ENCODE measurements at regions not wholly inside any gene's neighbourhood (a gene's known extent, or its start where the extent isn't known, plus 50 kb on each side); places are given as distances from the start of the nearest gene placed in this dataset.
"Not testable (repeated sequence)": the region's sequence is repeated elsewhere in the genome, so short reads cannot be mapped to it uniquely, and the experiment has no call there.

DNA sequence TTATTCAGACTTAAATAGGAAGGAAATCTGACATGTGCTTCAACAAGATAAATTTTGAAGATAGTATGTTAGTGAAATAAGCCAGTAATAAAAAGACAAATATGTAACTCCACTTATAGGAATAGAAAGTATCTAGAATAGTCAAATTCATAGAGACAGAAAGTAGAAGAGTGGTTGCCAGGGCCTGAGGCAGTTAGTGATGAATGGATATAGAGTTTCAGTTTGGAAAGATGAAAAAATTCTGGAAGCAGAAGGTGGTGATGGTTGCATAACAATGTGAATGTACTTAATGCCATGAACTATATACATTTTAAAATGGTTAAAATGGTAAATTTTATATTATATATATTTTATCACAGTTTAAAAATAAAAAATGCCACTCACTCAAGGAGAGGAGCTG, 54.3 kb downstream of the HAND2 start:
- in situ Hi-C loops (cut with HindIII; ENCODE audit: low sequenced_read_pairs): loop anchor here (5.0 kb wide), 1 partner anchor 38 kb away; no protein-coding TSS in a partner anchor

DNA sequence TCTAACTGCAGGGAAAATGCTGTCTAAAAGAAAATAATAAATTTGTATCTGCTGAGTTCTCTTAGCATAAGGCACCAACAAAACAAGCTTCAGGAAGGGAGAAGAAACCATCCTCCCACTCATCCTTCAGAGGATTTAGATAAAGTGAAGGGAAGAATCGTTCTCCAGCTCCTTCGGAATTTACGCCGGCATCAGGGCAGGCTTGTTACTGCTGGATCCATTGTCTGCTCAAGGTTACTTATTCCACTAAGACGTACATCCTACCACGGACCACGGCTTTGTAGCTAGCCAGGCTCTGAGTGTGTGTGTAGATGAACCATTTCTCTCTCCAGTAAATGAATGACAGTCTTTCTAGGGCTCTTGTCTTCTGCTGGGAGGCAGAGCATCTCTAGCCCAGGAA, 60.4 kb downstream of the HAND2 start:
- in situ Hi-C loops (cut with HindIII; ENCODE audit: low sequenced_read_pairs): no loop called here

GRCh38 chr4:173468314-173468713, 61.7 kb downstream of the HAND2 start:
- in situ Hi-C loops (cut with HindIII; ENCODE audit: low sequenced_read_pairs): no loop called here

- in situ Hi-C loops (cut with HindIII; ENCODE audit: low sequenced_read_pairs): no loop called here
Measured at GRCh38 chr4:173466101-173466500, 63.9 kb downstream of the HAND2 start.

DNA sequence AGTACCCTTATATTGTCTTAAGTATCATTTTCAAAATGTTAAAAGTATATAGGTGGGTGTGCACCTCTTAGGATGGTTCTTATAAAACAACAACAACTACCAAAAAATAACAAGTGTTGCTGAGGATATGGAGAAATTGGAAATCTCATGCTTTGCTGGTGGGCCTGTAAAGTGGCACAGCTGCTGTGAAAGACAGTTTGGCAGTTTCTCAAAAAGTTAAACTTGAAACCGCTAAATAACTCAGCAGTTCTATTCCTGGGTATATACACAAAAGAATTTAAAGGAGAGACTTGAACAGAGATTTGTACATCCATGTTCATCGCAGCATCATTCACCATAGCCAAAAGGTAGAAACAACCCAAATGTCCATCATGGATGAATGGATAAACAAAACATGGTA, 65.5 kb downstream of the HAND2 start:
- in situ Hi-C loops (cut with HindIII; ENCODE audit: low sequenced_read_pairs): no loop called here

- in situ Hi-C loops (cut with HindIII; ENCODE audit: low sequenced_read_pairs): no loop called here
Measured at GRCh38 chr4:173463816-173464215, 64.9 kb upstream of the SCRG1 start.

GRCh38 chr4:173461170-173461569, 62.3 kb upstream of the SCRG1 start:
- in situ Hi-C loops (cut with HindIII; ENCODE audit: low sequenced_read_pairs): no loop called here

- in situ Hi-C loops (cut with HindIII; ENCODE audit: low sequenced_read_pairs): no loop called here
Measured at GRCh38 chr4:173459857-173460256, 60.9 kb upstream of the SCRG1 start.

DNA sequence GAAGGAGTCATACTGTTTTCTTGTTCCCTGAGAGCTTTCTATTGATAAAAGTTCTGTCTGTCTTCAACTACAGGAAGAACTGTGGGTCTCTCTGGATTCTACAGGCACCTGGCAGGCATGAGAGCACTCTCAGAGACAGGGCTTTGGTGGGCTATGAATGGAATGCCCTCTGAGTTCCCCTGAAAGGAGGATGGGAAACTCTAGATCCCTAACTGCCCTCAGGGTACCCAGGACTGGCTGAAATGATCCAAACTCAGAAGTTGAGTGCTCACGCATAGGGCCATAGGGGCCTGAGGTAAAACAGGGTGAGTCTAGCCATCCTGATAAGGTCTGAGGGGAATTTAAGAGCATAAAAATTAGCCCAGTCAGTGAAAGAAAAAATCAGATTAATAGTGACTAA, 59.0 kb upstream of the SCRG1 start:
- in situ Hi-C loops (cut with HindIII; ENCODE audit: low sequenced_read_pairs): no loop called here

DNA sequence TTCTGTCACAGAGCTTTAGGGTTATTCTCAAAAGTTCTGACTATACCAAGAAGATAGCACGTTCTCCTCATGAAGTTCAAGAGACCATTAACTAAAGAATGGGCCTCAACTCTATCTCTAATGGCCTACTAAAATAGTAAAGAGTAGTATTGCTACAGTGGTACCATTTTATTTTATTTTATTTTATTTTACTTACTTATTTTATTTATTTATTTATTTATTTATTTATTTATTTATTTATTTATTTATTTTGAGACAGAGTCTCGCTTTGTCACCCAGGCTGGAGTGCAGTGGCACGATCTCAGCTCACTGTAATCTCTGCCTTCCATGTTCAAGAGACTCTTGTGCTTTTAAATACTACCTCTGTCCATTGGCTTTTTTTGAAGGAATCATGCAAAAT, 52.5 kb upstream of the SCRG1 start:
- in situ Hi-C loops (cut with HindIII; ENCODE audit: low sequenced_read_pairs): not testable (repeated sequence)

DNA sequence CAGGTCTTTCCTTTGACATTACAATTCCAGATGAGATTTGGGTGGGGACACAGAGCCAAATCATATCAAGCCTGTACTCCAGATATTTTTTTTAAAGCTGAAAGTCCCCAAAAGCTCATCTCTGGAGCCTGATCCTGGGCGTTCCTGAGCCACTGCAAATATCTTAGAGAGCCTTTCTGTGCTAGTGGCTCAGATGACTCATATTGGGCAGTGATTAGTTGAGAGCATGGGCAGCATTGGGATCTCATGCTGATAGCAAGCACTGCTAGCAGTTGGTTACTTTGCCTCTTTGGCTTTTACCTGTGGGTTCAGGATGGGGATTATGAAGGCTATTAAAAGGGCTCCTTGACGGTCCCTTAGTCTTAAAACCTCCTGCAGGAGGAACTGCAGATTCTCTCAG, 51.4 kb upstream of the SCRG1 start:
- in situ Hi-C loops (cut with HindIII; ENCODE audit: low sequenced_read_pairs): no loop called here

DNA sequence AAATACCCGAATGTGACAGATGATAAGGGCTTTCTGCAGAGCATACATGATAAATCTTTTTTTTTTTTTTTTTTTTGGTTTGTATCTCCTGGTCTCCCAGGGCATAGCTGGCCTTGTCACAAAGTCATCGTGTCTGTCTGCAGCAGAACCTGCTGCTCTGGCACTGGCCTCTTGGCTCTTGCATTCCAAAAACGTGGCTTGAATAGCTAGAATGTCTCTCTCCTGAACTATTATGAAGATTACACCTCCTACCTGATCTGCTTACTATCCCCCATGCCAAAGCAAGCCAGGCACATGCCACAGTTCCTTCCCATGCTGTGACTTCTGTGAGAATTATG, 50.4 kb upstream of the SCRG1 start:
- in situ Hi-C loops (cut with HindIII; ENCODE audit: low sequenced_read_pairs): no loop called here

DNA sequence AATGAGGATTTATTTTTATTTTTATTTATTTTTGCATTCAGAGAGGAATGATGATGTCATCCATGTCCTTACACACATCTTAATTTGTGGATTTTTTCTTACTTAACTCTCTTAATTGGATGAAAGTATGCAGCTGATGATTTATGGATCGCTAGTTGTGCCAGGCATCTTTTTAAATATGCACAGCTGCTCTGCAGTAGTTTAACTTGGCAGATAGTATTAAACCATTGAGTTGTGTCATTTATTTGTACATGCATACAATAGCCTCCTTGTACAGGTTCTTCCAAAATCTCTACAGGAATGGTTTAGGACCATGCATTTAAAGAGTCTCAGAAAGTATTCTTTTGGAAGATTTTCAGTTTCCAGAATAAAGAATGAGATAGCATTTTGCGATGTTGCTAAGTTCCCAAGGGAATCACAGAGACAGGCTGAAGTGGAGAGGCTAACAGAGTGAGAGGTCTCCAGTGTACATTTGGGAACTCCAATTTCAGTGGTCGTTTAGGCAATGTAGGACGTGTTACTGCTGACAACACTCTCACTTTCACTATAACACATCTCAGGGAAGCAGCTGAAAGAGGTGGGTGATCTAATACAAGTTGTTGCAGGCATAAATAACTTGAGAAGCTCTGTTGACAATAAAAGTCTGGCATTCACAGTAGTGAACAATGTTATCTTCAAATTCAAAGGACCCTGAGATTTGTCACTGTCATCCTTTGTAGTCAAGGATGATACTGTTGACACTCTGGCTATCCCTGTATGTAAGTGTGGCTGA, 49.9 kb upstream of the SCRG1 start:
- in situ Hi-C loops (cut with HindIII; ENCODE audit: low sequenced_read_pairs): no loop called here
